ENCODE measurements at regions not wholly inside any gene's neighbourhood (a gene's known extent, or its start where the extent isn't known, plus 50 kb on each side); places are given as distances from the start of the nearest gene placed in this dataset.

DNA sequence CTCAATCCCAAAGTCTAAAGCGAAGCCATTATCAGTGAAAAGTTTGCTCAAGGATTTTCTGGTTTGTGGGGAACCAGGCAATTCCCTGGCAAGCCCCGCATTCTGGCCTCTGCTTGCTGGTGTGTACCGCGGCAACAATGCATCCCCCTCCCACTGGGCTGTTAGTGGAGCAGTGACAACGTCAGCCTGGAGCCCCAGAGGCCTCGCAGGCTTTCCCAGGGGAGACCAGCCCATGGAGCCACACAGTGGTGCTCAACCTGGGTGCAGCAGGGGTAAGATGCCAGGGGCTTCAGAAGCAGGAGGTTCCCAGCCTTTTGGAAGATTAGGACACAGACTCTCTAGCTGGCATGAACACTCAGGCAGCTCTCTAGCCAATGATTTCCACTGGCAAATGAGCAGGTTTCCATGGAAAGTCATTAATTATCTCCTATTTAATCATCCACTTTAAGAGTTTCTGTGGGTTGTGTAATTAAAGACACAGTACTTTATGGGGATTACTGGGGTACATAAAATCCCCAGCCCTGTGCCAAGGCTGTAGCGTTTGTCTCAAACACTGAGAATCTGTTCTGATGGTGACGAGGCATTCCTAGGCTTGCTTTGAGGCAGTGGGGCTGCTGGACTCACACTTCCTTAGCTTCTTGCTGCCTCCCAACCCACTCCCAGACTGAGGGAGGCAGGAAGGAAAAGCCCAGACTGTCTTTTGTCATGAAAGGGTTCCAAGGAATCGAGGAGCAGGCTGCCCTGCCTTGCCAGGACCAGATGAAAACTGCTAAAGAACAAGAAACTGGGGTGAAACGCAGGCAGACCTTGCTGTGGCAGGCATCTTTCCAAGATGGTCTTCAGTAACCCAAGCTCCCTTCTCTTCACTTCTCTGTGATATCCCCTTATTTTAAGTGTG, 411.9 kb upstream of the SHH start:
- POLR2A ChIA-PET, result no interaction called here
- DNase-seq (ENCODE audit: extremely low spot score), result no peak
- CTCF ChIA-PET, result no interaction called here

DNA sequence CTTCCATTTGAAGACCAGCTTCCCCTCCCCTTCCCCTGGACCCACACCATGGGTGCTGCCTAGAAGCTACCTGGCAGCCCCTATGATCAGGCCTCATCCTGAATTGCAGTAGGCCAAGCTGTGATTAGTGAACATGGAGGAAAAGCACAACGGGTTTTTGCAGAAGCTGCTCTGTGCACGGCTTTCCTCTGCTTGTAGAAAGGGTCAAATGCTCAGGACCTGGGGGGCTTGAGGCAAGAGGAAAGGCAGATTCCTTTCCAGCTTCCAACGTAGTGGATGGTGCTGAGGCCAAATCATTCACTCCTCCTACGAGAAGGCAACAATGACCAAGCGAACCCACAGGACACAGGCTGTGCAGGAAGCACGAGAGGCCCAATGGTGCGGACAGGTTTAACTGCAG, 410.3 kb upstream of the SHH start:
- ChIA-PET POLR2A (no interaction called here), CTCF (no interaction called here)
- TF ChIP-seq L3MBTL2 (conservative IDR thresholded peaks at IDR 0.05), result no peak
- no peak for TF ChIP-seq HDGF (IDR thresholded peaks at IDR 0.05; ENCODE audit: borderline replicate concordance)
- no peak for TF ChIP-seq FOXA1 (IDR thresholded peaks at IDR 0.05)
- no peak for TF ChIP-seq LEF1 (IDR thresholded peaks at IDR 0.05; ENCODE audit: borderline replicate concordance)
- no peak for TF ChIP-seq FOXK2 (IDR thresholded peaks at IDR 0.05)
- TF ChIP-seq, protein P1, sequence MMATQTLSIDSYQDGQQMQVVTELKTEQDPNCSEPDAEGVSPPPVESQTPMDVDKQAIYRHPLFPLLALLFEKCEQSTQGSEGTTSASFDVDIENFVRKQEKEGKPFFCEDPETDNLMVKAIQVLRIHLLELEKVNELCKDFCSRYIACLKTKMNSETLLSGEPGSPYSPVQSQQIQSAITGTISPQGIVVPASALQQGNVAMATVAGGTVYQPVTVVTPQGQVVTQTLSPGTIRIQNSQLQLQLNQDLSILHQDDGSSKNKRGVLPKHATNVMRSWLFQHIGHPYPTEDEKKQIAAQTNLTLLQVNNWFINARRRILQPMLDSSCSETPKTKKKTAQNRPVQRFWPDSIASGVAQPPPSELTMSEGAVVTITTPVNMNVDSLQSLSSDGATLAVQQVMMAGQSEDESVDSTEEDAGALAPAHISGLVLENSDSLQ (IDR thresholded peaks at IDR 0.05), result no peak
- TF ChIP-seq NFRKB (IDR thresholded peaks at IDR 0.05), result no peak
- TF ChIP-seq ZNF384 (IDR thresholded peaks at IDR 0.05), result no peak
- no peak for TF ChIP-seq FOXM1 (IDR thresholded peaks at IDR 0.05; ENCODE audit: borderline replicate concordance)
- no peak for TF ChIP-seq ELF4 (IDR thresholded peaks at IDR 0.05)
- no peak for TF ChIP-seq SUZ12 (IDR thresholded peaks at IDR 0.05)
- no peak for TF ChIP-seq TARDBP (IDR thresholded peaks at IDR 0.05)
- TF ChIP-seq BHLHE40 (IDR thresholded peaks at IDR 0.05; ENCODE audit: borderline replicate concordance), result no peak
- TF ChIP-seq ARNT (IDR thresholded peaks at IDR 0.05), result no peak
- no peak for DNase-seq (ENCODE audit: extremely low spot score)

More for the DNA sequence above, 411.9 kb upstream of the SHH start:
- TF ChIP-seq ARNT (IDR thresholded peaks at IDR 0.05), result no peak
- no peak for TF ChIP-seq BHLHE40 (IDR thresholded peaks at IDR 0.05; ENCODE audit: borderline replicate concordance)
- TF ChIP-seq L3MBTL2 (conservative IDR thresholded peaks at IDR 0.05), result no peak
- no peak for TF ChIP-seq LEF1 (IDR thresholded peaks at IDR 0.05; ENCODE audit: borderline replicate concordance)
- no peak for TF ChIP-seq SUZ12 (IDR thresholded peaks at IDR 0.05)
- no peak for TF ChIP-seq FOXA1 (IDR thresholded peaks at IDR 0.05)
- no peak for TF ChIP-seq FOXK2 (IDR thresholded peaks at IDR 0.05)

DNA sequence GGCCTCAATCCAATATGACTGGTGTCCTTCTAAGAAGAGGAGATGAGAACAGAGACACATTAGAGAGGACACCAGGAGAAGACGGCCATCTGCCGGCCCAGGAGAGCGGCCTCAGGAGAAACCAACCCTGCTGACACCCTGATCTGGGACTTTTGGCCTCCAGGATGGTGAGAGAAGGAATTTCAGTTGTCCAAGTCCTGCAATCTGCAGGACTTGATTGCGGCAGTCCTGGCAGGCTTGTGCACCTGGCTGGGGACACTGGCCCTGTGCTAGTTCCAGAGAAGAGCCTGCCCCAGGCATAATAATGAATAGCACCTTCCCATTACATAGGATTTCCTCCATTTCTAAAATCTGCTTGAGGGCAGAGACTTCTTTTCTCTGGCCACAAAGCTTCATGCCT, 409.9 kb upstream of the SHH start:
- POLR2A ChIA-PET, result no interaction called here
- DNase-seq (ENCODE audit: extremely low spot score), result no peak
- CTCF ChIA-PET, result no interaction called here
- TF ChIP-seq FOXM1 (IDR thresholded peaks at IDR 0.05; ENCODE audit: borderline replicate concordance) (no peak), NFRKB (IDR thresholded peaks at IDR 0.05) (no peak), TARDBP (IDR thresholded peaks at IDR 0.05) (no peak), SUZ12 (IDR thresholded peaks at IDR 0.05) (no peak), FOXK2 (IDR thresholded peaks at IDR 0.05) (no peak), BHLHE40 (IDR thresholded peaks at IDR 0.05; ENCODE audit: borderline replicate concordance) (no peak), HDGF (IDR thresholded peaks at IDR 0.05; ENCODE audit: borderline replicate concordance) (no peak), L3MBTL2 (conservative IDR thresholded peaks at IDR 0.05) (no peak), FOXA1 (IDR thresholded peaks at IDR 0.05) (no peak), ELF4 (IDR thresholded peaks at IDR 0.05) (no peak), ARNT (IDR thresholded peaks at IDR 0.05) (no peak), SP1 (IDR thresholded peaks at IDR 0.05) (no peak), CTBP1 (IDR thresholded peaks at IDR 0.05; ENCODE audit: borderline replicate concordance) (no peak), ZNF384 (IDR thresholded peaks at IDR 0.05) (no peak), LEF1 (IDR thresholded peaks at IDR 0.05; ENCODE audit: borderline replicate concordance) (no peak)
- TF ChIP-seq, protein P1 (IDR thresholded peaks at IDR 0.05), result no peak

DNA sequence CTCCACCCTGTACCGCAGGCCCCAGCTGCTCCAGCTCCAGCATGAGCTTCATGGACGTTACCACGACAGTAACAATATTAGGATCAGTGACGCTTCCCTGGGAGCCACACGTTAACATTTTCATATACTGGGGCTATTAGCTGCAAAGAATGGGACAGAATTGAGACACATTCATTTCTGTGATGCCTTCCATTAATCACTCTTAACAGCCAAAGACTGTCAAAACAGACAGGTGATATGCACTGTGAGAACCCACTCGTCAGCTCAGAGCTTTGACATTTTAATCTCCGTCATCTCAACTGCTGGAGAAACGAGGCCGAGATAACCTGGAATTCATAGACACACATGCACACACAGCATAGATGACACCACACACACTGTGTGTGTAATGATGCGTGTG, 408.4 kb upstream of the SHH start:
- TF ChIP-seq NFRKB (IDR thresholded peaks at IDR 0.05), result no peak
- TF ChIP-seq TARDBP (IDR thresholded peaks at IDR 0.05), result no peak
- no peak for TF ChIP-seq BHLHE40 (IDR thresholded peaks at IDR 0.05; ENCODE audit: borderline replicate concordance)
- no peak for TF ChIP-seq HDGF (IDR thresholded peaks at IDR 0.05; ENCODE audit: borderline replicate concordance)
- no peak for TF ChIP-seq SP1 (IDR thresholded peaks at IDR 0.05)
- TF ChIP-seq CTBP1 (IDR thresholded peaks at IDR 0.05; ENCODE audit: borderline replicate concordance), result no peak
- no peak for TF ChIP-seq LEF1 (IDR thresholded peaks at IDR 0.05; ENCODE audit: borderline replicate concordance)
- TF ChIP-seq ARNT (IDR thresholded peaks at IDR 0.05), result no peak
- TF ChIP-seq ELF4 (IDR thresholded peaks at IDR 0.05), result no peak
- no peak for TF ChIP-seq ZNF384 (IDR thresholded peaks at IDR 0.05)
- TF ChIP-seq FOXK2 (IDR thresholded peaks at IDR 0.05), result no peak
- no peak for TF ChIP-seq L3MBTL2 (conservative IDR thresholded peaks at IDR 0.05)
- TF ChIP-seq FOXM1 (IDR thresholded peaks at IDR 0.05; ENCODE audit: borderline replicate concordance), result no peak
- TF ChIP-seq, protein P1 (IDR thresholded peaks at IDR 0.05), result no peak
- TF ChIP-seq FOXA1 (IDR thresholded peaks at IDR 0.05), result no peak
- no peak for TF ChIP-seq SUZ12 (IDR thresholded peaks at IDR 0.05)
- DNase-seq (ENCODE audit: extremely low spot score), result no peak
- ChIA-PET POLR2A (no interaction called here), CTCF (no interaction called here)

DNA sequence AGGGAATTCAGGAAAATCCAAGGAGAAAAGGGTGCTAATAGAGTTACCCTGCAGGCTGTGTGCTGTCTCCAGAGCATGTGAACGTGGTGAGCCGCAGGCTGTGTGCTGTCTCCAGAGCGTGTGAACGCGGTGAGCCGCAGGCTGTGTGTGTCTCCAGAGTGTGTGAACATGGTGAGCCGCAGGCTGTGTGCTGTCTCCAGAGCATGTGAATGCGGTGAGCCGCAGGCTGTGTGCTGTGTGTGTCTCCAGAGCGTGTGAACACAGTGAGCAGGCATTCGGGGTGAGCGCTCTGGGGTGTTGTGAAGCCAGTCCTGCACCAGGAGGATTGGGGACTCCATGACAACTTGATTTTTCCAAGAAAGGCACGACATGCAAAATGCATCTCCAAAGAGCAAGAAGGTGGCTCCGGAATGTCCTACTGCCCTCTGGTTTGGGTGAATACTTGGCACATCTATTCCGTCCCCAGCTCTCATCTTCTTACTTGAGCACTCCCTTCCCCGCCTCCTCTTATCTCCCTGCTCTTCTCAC, 407.9 kb upstream of the SHH start:
- ChIA-PET POLR2A (no interaction called here), CTCF (no interaction called here)
- no peak for DNase-seq (ENCODE audit: extremely low spot score)
- TF ChIP-seq ELF4 (IDR thresholded peaks at IDR 0.05) (no peak), SUZ12 (IDR thresholded peaks at IDR 0.05) (no peak), NFRKB (IDR thresholded peaks at IDR 0.05) (no peak), BHLHE40 (IDR thresholded peaks at IDR 0.05; ENCODE audit: borderline replicate concordance) (no peak), LEF1 (IDR thresholded peaks at IDR 0.05; ENCODE audit: borderline replicate concordance) (no peak), ZNF384 (IDR thresholded peaks at IDR 0.05) (no peak), TARDBP (IDR thresholded peaks at IDR 0.05) (no peak), FOXA1 (IDR thresholded peaks at IDR 0.05) (no peak), FOXK2 (IDR thresholded peaks at IDR 0.05) (no peak), HDGF (IDR thresholded peaks at IDR 0.05; ENCODE audit: borderline replicate concordance) (no peak), L3MBTL2 (conservative IDR thresholded peaks at IDR 0.05) (no peak), FOXM1 (IDR thresholded peaks at IDR 0.05; ENCODE audit: borderline replicate concordance) (no peak), ARNT (IDR thresholded peaks at IDR 0.05) (no peak), CTBP1 (IDR thresholded peaks at IDR 0.05; ENCODE audit: borderline replicate concordance) (no peak), SP1 (IDR thresholded peaks at IDR 0.05) (no peak)
- TF ChIP-seq, protein P1 (IDR thresholded peaks at IDR 0.05), result no peak
